ENCODE measurements at regions not wholly inside any gene's neighbourhood (a gene's known extent, or its start where the extent isn't known, plus 50 kb on each side); places are given as distances from the start of the nearest gene placed in this dataset.

DNA sequence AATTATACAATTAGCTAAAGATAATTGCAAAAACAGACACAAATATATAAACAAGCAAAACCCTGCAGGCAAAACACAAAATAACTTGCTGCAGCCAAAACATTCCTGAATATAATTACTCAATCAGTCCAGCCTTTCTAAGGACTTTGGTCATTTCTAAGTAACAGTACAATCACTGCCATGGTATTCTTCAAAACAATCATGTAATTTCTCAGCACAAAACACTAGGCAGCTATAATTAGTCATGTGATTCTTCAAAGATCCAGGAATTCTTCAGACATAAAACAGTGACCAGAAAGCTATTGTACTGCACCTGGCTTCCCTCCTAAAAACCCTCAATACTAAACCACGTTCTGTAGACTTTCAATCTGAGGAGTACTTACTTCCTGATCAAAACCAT, 881.1 kb downstream of the EPHA7 start:
- Mint-ChIP-seq H3K9me3 (peaks cover 0 to 16% (median 11%) of the 10 kb centered on the region in 9 donors), H3K27ac (no peak overlapping the region), H3K36me3 (no peaks in the 10 kb centered on the region), H3K4me1 (no peaks in the 10 kb centered on the region), H3K27me3 (no peaks in the 10 kb centered on the region), H3K4me3 (no peak overlapping the region)
- ATAC-seq (no peak), DNase-seq (no peak)
- POLR2A ChIA-PET, result no interaction called here

DNA sequence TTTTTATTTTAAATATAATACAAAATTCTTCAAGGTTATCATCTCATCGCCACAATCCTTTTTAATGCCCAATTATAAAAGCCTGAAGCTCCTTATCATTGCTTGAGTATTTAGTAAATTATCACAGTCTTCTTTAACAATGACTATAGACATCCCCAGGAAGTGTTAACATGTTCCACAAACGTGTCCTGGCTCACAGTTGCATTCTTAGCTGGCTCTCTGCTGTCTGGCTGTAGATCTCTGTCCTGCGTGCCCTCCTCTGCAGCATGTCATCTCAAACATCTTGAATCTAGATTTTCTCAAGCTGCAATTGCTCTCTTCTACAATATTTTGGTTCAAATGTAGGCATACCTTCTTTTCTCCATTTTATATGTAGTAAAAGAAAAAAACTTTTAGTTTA, 885.2 kb downstream of the EPHA7 start:
- no peaks in the 10 kb centered on the region for H3K36me3 Mint-ChIP-seq
- H3K9me3 Mint-ChIP-seq, result peaks cover 0 to 20% (median 4%) of the 10 kb centered on the region in 9 donors
- no peak overlapping the region for H3K4me3 Mint-ChIP-seq
- ATAC-seq, result no peak
- DNase-seq, result no peak
- no peaks in the 10 kb centered on the region for H3K27me3 Mint-ChIP-seq
- POLR2A ChIA-PET, result no interaction called here
- no peaks in the 10 kb centered on the region for H3K4me1 Mint-ChIP-seq
- no peak overlapping the region for H3K27ac Mint-ChIP-seq

DNA sequence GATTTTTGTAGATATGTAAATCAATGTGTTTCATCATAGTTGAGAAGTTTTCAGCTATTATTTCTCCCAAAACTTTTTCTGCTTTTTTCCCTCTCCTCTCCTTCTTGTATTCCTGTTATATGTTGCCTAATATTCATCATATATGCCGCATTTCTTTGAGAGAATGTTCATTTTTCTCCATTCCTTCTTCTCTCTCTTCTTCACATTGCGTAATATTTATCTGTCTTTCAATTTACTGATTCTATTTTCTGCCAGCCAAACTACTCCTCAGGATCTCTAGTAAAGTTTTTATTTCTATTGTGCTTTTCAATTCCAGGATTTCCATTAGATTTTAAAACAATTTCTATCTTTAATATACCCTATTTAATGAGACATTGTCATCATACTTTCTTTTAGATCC, 896.8 kb downstream of the EPHA7 start:
- H3K36me3 Mint-ChIP-seq, result peaks cover 0 to 4% (median 0%) of the 10 kb centered on the region in 3 donors
- POLR2A ChIA-PET, result no interaction called here
- no peak overlapping the region for H3K27ac Mint-ChIP-seq
- H3K4me1 Mint-ChIP-seq, result no peaks in the 10 kb centered on the region
- DNase-seq, result no peak
- peaks cover 6 to 22% (median 10%) of the 10 kb centered on the region in 9 donors for H3K9me3 Mint-ChIP-seq
- no peak for ATAC-seq
- no peak overlapping the region for H3K4me3 Mint-ChIP-seq
- H3K27me3 Mint-ChIP-seq, result no peaks in the 10 kb centered on the region

DNA sequence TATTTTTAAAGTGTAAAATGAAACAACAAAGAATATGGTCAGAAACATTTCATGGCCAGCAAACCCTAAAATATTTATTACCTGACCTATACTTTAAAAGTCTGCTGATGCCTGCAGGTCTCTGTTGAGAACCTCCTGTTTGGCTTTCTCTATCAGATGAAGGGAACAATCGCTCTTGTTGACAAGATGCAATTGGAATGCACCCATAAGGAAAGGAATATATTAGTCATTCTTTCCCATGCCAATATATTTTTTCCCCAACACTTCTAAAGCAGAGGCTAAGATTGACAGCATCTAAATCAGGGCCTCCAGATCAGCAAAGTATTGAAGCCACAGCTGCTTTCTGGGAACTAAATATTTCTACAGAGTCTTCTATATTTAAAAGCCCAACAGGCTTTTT, 897.8 kb downstream of the EPHA7 start:
- peaks cover 3 to 16% (median 9%) of the 10 kb centered on the region in 9 donors for H3K9me3 Mint-ChIP-seq
- ATAC-seq (no peak), DNase-seq (no peak)
- H3K27ac Mint-ChIP-seq, result no peak overlapping the region
- no peaks in the 10 kb centered on the region for H3K27me3 Mint-ChIP-seq
- peaks cover 0 to 4% (median 0%) of the 10 kb centered on the region in 3 donors for H3K36me3 Mint-ChIP-seq
- H3K4me1 Mint-ChIP-seq, result no peaks in the 10 kb centered on the region
- POLR2A ChIA-PET, result no interaction called here
- no peak overlapping the region for H3K4me3 Mint-ChIP-seq

DNA sequence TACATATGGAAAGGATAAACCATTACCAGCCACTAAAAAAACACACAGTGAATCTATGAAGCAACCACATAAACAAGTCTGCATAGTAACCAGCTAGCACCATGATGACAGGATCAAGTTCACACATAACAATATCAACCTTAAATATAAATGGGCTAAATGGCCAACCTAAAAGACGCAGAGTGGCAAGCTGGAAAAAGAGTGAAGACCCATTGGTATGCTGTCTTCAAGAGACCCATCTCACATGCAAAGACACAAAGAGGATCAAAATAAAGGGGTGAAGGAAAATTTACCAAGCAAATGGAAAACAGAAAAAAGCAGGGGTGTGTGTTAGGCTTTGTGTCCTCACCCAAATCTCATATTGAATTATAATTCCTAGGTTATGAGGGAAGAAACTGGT, 909.2 kb downstream of the EPHA7 start:
- POLR2A ChIA-PET, result no interaction called here
- no peak for ATAC-seq
- no peak overlapping the region for H3K27ac Mint-ChIP-seq
- no peaks in the 10 kb centered on the region for H3K4me1 Mint-ChIP-seq
- no peaks in the 10 kb centered on the region for H3K36me3 Mint-ChIP-seq
- peaks cover 2 to 56% (median 18%) of the 10 kb centered on the region in 9 donors for H3K9me3 Mint-ChIP-seq
- DNase-seq, result no peak
- H3K4me3 Mint-ChIP-seq, result no peak overlapping the region
- no peaks in the 10 kb centered on the region for H3K27me3 Mint-ChIP-seq

DNA sequence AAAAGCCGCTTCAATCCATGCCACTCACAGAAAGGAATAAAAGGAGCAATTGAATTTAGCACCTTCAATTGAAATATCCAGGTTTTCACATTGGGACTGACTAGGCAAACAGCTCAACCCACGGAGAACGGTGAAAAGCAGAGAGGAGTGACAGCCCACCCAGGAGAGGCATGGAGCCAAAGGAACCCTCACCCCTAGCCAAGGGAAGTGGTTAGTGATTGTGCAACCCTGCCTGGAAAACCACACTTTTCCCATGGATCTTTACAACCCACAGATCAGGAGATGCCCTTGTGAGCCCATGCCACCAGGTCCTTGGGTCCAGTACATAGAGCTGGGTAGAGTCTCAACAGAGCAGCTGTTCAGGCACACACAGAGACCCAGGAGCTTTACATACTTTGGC, 911.8 kb downstream of the EPHA7 start:
- Mint-ChIP-seq H3K36me3 (no peaks in the 10 kb centered on the region), H3K4me3 (no peak overlapping the region), H3K27me3 (no peaks in the 10 kb centered on the region), H3K27ac (no peak overlapping the region), H3K4me1 (no peaks in the 10 kb centered on the region), H3K9me3 (peaks cover 2 to 40% (median 16%) of the 10 kb centered on the region in 9 donors)
- DNase-seq, result no peak
- POLR2A ChIA-PET, result no interaction called here
- no peak for ATAC-seq

DNA sequence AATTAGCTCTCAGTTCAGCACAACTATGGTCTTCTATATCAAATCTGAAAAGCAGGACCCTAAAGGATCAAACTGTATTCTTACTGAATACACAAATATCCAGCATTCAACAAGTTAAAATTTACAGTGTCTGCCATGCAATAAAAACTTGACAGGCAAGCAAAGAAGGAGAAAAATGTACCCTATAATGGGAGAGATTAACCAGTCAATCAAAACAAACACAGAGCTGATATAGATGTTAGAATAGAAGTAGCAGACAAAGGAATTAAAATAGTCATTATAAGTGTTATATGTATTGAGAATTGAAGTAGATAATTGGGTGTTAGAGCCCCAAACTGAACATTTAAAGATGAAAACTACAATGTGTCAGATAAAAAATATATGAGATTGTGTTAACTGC, 914.9 kb downstream of the EPHA7 start:
- Mint-ChIP-seq H3K27me3 (no peaks in the 10 kb centered on the region), H3K27ac (no peak overlapping the region), H3K4me3 (no peak overlapping the region), H3K9me3 (peaks cover 0 to 20% (median 8%) of the 10 kb centered on the region in 9 donors), H3K4me1 (no peaks in the 10 kb centered on the region), H3K36me3 (no peaks in the 10 kb centered on the region)
- POLR2A ChIA-PET, result no interaction called here
- ATAC-seq (no peak), DNase-seq (no peak)

DNA sequence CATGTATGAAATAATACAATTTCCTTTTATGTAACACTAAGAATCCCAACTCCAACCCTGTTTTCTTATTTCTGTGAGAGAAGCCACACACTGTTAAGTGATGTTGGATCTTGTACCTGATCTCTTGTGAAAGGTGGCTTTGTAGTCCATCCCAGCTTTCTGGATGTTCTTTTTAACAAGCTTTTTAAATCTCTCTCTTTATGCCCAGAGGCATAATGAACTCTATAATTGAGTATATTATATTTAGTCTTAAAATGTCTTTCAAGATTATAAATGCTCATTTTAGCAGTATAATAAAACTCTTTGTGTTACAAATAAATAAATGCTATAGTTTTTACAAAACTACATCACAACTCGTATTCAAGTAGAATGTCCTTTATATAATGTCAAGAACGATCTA, 922.1 kb downstream of the EPHA7 start:
- ATAC-seq, result no peak
- POLR2A ChIA-PET, result no interaction called here
- no peaks in the 10 kb centered on the region for H3K27me3 Mint-ChIP-seq

DNA sequence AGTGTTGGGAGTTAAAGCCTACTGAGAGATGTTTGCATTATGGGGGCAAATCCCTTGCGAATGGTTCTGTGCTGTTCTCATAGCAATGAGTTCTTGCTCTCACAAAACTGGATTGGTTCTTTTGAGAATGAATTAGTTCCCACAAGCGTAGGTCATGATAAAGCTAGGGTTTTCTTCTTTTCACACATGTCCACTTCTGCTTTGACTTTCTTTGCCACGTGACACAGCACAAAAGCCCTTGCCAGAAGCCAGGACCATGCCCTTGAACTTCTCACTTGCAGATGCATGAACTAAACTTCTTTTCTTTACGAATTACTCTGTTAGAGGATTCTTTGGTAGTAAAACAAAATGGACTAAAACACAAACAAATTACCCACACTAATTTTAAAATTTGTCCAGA, 922.8 kb downstream of the EPHA7 start:
- Mint-ChIP-seq H3K27me3 (no peaks in the 10 kb centered on the region), H3K4me3 (no peak overlapping the region), H3K4me1 (no peaks in the 10 kb centered on the region), H3K9me3 (peaks cover 0 to 10% (median 0%) of the 10 kb centered on the region in 9 donors), H3K27ac (no peak overlapping the region), H3K36me3 (no peaks in the 10 kb centered on the region)
- POLR2A ChIA-PET, result no interaction called here
- no peak for DNase-seq
- ATAC-seq, result no peak

More for the DNA sequence above, 922.1 kb downstream of the EPHA7 start:
- H3K36me3 Mint-ChIP-seq, result no peaks in the 10 kb centered on the region
- H3K4me1 Mint-ChIP-seq, result no peaks in the 10 kb centered on the region
- no peak for DNase-seq
- H3K4me3 Mint-ChIP-seq, result no peak overlapping the region
- peaks cover 0 to 10% (median 0%) of the 10 kb centered on the region in 9 donors for H3K9me3 Mint-ChIP-seq
- no peak overlapping the region for H3K27ac Mint-ChIP-seq

DNA sequence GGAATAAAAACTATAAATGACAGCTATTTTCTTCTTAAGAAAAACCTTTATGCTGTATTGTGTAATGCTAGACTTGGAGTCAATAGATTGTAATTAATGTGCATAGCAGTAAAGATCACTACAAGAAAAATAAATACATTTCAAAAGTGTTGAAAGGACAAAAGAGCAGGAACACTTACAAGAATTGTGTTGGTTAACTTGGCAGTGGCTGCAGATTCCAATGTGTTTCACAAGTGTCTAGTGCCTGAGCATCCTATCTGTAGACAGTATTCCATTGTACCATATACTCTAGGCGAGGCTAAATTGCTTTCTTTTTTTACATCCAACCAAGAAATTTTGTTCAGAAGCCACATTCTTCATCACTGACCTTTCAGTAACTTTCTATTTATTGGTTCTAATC, 924.1 kb downstream of the EPHA7 start:
- ATAC-seq (no peak), DNase-seq (no peak)
- POLR2A ChIA-PET, result no interaction called here
- Mint-ChIP-seq H3K27ac (no peak overlapping the region), H3K4me3 (no peak overlapping the region), H3K27me3 (no peaks in the 10 kb centered on the region), H3K36me3 (no peaks in the 10 kb centered on the region), H3K9me3 (peaks cover 0 to 7% (median 0%) of the 10 kb centered on the region in 9 donors), H3K4me1 (no peaks in the 10 kb centered on the region)

DNA sequence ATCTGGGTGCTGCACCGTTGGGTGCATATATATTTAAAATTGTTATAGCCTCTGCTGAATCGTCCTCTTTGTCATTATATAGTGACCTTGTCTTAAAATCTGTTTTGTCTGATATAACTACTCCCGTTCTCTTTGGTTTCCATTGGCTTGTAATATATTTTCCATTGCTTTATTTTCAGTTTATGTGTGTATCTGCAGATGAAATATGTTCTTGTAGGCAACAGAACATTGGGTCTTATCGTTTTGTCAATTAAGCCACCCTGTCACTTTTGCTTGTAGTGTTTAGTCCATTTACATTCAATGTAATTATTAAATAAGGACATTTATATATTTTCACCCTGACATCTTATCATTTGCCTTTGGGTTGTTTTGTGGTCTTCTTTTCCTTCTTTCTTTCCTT, 933.9 kb downstream of the EPHA7 start:
- ATAC-seq, result no peak
- H3K4me3 Mint-ChIP-seq, result no peak overlapping the region
- no peak for DNase-seq
- no peak overlapping the region for H3K27ac Mint-ChIP-seq
- H3K9me3 Mint-ChIP-seq, result peaks cover 0 to 28% (median 18%) of the 10 kb centered on the region in 9 donors
- H3K27me3 Mint-ChIP-seq, result no peaks in the 10 kb centered on the region
- POLR2A ChIA-PET, result interaction anchor here (0.7 kb wide), 1 partner anchor 40 kb away, joined by 3 read pairs; no protein-coding TSS in a partner anchor
- no peaks in the 10 kb centered on the region for H3K4me1 Mint-ChIP-seq
- H3K36me3 Mint-ChIP-seq, result no peaks in the 10 kb centered on the region

DNA sequence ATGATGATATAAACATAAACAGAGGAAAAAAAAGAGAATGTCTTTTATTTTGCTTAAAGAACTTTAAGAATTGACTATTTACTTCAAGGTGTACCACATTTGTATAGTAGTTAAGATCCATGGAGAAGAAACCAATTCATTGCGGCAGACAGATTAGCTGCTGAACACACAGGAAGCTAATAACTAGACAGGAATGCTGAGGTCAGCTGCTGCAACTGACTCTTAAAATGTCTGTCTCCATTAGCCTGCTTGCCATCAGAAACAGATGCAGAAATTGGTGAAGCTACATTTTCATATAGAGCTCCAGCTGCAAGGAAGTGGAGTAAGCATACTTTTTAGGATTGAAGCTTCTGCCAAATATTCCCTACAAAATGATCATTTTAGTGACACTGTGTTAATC, 939.5 kb downstream of the EPHA7 start:
- ATAC-seq (no peak), DNase-seq (no peak)
- Mint-ChIP-seq H3K4me1 (no peaks in the 10 kb centered on the region), H3K9me3 (peaks cover 0 to 18% (median 14%) of the 10 kb centered on the region in 9 donors), H3K4me3 (no peak overlapping the region), H3K36me3 (no peaks in the 10 kb centered on the region), H3K27me3 (no peaks in the 10 kb centered on the region), H3K27ac (no peak overlapping the region)
- POLR2A ChIA-PET, result no interaction called here

DNA sequence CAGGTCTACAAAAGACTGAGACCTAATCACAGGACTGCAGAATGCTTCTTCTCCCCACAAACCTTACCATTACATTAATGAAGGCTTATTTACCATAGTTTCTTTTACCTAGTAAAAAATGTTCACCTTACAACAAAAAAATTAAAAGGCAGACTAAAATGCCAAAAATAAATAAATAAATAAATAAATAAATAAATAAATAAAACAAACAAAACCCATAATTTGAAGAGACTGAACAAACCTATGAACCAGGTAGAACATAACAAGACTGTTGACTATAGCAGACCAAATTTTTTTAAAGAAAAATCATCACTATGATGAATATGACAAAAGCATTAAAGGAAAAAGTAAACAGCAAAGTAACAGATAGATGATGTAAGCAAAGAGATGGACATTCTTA, 946.3 kb downstream of the EPHA7 start:
- Mint-ChIP-seq H3K4me1 (no peaks in the 10 kb centered on the region), H3K27me3 (no peaks in the 10 kb centered on the region), H3K9me3 (peaks cover 0 to 16% (median 6%) of the 10 kb centered on the region in 9 donors), H3K27ac (no peak overlapping the region), H3K4me3 (no peak overlapping the region), H3K36me3 (no peaks in the 10 kb centered on the region)
- POLR2A ChIA-PET, result no interaction called here
- ATAC-seq, result no peak
- DNase-seq, result no peak

DNA sequence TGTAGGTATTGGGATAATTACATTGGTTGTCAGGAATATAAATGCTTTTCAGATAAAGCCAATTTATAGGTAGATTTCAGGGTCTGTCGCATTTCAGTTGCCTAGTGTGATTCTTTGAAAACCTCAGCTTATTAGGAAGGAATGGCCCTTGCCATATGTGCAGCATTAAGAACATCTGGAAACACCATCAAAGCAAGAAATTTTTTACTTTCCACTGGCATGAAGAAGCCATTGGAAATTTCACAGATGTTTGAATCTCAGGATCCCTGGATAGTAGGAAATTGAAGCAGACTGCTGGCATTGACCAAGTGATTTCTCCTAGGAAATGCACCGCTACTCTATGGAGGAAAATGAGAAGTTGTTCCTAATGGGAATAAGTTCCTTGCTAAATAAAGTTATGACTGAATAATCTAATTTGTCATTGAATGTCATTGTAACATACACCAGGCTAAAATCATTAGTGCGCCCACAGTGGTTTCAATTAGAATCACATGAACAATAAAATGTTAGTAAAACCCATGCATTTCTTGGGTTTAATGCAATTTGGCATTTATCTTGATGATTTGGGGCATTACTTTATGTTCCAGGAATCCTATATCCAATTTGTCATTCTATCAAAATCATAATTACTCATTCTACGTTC, 950.1 kb downstream of the EPHA7 start:
- POLR2A ChIA-PET, result no interaction called here
- H3K4me3 Mint-ChIP-seq, result no peak overlapping the region

More for the DNA sequence above, 950.1 kb downstream of the EPHA7 start:
- H3K4me1 Mint-ChIP-seq, result no peaks in the 10 kb centered on the region
- no peak overlapping the region for H3K27ac Mint-ChIP-seq
- H3K36me3 Mint-ChIP-seq, result peaks cover 0 to 6% (median 0%) of the 10 kb centered on the region in 3 donors
- no peaks in the 10 kb centered on the region for H3K27me3 Mint-ChIP-seq
- no peak for ATAC-seq
- DNase-seq, result no peak
- H3K9me3 Mint-ChIP-seq, result peaks cover 6 to 40% (median 22%) of the 10 kb centered on the region in 9 donors

Measured in naive thymus-derived CD8-positive, alpha-beta T cell (primary cell).